GM19372 (cell line): ENCODE measurements at regions not wholly inside any gene's neighbourhood (a gene's known extent, or its start where the extent isn't known, plus 50 kb on each side); places are given as distances from the start of the nearest gene placed in this dataset.
"Not testable (repeated sequence)": the region's sequence is repeated elsewhere in the genome, so short reads cannot be mapped to it uniquely, and the experiment has no call there.

Source experiments
- ATAC-seq: cut with Tn5 transposase; IDR thresholded peaks from one replicate; pipeline ENCODE4 v1.9.1; 2021; ENCODE audit warnings: mild to moderate bottlenecking, low read depth, moderate library complexity; ENCODE audit not compliant: unreplicated experiment

DNA sequence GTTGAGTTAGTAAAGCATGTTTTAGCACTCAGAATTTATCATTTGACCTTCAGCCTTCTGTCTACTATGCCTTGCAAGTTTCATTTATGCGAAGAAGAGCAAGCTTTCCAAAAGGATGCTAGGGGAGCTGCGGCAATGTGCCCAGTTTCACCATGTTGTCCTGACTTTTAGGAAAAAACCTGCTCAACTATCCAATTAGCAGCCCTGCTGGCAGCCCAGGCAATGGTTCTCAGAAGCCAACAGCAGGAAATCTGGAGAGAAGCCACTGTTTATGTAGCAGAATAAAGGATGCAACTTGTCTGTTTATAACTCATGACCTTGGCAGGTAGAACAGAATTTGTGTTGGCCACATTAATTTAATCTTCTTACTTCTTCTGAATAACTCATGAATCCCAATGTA is 230.8 kb downstream of the ABCC12 start:
- no peak for ATAC-seq

DNA sequence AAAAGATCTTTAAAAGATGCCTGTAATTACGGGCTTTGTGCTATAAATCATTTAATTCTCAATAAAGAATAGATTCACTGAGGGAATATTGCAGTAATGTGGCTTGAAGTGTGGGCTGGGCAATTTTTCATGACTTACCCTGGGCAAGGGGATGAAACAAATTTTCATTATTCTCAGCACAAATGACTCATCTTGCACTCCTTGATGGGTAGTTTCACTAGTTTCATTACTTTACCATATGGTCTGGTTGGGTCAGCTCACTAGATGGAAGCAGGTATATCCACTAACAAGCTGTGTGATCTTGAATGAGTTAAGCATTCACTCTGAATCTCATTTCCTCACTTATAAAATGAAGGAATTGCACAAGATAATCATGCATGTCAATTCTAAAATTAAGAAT is 234.3 kb downstream of the ABCC12 start:
- no peak for ATAC-seq

DNA sequence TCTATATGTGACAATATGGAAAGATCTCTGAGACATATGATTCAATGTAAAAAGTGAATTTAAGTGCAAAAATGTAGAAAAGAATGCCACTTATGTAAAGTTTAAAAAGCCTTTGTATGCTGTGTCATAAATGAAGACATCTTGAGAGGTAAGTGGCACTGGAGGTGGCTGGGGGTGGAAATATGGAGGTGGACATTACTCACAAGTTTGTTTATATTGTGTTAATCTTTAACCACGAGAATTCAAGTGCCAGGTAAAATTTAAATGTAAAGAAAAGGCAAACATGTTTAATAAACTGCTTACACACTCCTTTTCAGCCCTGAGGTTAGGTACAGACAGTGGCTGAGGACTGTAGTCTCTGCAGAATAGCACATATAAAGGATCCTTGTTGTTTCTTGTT is 235.1 kb downstream of the ABCC12 start:
- no peak for ATAC-seq

DNA sequence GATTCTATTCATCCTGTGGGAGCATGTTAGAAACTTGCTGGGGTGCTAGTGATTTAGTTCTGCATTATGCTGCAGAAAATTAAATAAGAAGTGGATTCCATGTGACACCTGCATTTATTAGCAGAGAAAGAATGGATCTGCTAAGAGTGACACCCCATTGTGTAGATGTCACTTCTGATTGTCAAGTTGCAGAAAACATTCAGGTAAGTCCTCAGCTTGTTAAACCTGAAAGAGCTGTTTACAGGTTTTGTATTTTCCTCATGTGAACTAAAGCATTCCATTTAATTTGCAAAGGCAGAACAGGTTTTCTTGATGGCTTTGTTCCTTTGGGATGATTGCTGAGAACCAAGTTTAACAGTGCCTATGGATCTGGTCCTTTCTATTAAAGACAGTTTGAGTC is 238.7 kb downstream of the ABCC12 start:
- no peak for ATAC-seq

DNA sequence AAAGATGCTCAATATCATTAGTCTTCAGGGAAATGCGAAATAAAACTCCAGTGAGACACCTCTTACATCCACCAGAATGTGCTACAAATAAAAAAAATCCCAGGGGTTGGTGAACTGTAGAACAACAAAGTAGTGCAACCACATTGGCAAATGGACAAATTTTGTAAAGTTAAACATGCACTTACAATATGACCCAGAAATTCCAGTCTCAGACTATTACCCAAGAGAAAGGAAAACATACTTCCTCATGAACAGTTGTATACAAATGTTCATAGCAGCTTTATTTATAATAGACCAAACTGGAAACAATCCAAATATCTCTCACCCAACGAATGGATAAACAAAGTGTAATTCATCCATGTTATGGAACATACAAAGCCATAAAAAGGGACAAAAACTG is 239.5 kb downstream of the ABCC12 start:
- no peak for ATAC-seq

DNA sequence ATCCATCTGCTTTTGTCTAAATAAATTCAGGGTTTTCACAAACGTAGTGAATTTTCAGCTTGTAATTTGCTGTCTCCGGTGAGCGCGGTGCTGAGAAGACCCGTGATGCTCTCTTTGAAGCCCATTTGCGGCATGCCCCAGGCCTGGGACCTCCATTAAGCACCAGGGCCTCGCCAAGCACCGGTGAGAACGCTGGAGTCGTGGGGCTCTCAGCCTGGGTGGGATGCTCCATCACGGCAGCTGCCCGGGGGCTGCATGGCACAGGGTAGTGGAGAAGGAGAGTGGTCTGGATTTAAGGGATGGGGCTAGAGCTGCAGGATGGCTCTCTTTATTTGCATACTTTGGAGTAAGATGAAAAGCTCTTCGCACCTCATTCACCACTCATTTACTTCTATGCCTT is 248.7 kb downstream of the ABCC12 start:
- ATAC-seq, result no peak

DNA sequence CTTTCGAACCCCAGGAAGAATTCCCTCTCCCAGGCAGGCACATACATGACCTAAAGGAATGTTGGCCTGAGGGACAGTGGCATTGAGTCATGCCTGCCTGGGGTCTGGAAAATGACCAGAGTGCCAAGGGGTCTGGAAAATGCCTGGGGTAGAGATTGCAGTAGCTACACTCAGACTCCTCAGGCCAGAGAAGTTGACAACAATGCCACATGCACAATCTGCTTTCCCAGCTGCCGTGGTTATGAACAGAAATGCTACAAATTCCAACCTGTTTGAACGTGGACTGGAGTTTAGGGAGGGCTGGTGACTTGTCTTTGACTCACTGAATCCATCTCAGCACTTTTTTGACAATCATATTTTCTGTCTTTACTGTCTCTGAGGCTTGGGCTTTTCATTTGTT is 250.0 kb downstream of the ABCC12 start:
- ATAC-seq, result no peak

DNA sequence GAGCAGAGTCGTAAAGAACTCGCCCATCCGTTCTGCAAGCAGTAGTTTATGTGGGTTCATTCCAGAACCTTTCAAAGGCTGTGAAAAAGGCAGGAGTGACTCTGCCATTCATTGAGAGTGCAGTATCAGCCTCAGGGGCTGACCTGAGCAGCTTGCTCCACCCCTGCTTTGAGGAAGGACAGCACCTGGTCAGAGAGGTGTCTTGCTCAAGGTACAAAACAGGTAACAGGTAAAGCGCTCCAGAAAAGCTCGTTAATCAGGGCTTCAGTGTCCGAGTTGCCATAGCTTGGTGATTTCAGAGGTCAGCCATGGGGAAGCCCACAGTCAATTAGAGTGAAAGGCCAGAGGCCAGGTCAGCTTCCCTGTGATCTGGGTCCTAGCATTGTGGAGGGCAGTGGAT is 251.1 kb downstream of the ABCC12 start:
- no peak for ATAC-seq

DNA sequence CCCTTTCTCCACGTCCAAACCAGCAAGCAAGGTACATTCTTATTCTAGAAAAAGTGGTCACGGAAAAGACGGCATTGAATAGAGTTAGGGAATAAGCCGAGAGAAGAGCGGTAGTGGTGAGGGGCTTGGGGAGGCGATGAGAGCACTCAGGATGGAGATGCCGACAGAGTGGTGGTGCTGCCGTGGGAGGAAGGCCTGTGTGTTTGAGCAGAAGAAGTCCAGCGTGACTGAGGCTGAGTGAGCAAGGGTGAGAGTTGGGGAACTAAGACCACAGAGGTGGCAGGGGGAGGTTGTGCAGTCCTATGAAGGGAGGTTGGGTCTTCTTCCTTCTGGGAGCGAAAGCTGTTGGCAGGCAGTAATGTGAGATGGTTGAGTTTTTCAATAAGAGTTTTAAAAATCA is 252.3 kb downstream of the ABCC12 start:
- no peak for ATAC-seq

DNA sequence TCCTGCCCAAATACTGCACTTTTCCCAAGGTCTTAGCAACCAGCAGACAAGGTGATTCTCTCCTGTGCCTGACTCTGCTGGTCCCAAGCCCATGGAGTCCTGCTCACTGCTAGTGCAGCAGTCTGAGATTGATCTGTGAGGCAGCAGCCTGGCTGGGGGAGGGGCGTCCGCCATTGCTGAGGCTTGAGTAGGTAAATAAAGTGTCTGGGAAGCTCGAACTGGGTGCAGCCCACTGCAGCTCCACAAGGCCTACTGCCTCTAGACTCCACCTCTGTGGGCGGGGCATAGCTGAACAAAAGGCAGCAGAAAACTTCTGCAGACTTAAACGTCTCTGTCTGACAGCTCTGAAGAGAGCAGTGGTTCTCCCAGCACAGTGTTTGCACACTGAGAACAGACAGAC is 258.7 kb downstream of the ABCC12 start:
- ATAC-seq, result not testable (repeated sequence)

DNA sequence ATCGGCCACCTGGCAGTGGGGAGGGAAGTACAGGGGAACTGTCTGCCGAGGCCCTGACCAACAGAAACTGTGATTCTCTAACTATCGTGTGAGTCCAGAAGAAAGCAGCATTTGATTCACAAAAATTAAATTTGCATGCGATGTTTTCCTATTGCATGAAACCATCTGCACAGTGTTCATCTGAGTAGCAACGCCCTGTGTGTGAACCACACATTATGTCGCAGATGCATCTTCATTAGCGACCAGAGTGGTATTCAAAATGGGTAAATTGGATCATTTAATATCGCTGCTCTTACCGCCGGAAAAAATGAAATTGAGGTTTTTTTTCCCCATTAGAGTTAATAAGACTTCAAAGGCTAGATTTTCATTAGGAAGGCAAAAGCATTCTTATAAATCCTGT is 260.6 kb downstream of the ABCC12 start:
- ATAC-seq, result no peak

DNA sequence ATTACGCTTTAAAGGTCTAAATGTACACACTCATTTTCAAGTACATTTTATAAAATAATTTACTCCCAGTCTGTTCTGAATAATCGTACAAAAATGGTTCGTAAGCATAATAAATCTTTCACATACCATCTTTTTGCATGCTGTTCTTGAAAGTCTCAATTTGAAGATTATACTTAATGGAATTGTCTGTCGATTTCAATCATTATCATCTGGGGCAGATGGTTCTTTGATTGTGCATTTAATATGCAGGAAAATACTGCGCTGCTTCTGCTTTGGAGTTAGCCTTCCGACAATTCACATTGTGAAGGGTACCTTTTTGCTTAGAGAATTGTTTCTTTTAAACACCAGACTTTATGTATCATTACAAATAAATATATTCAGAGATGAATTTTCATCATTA is 262.8 kb downstream of the ABCC12 start:
- ATAC-seq, result no peak

DNA sequence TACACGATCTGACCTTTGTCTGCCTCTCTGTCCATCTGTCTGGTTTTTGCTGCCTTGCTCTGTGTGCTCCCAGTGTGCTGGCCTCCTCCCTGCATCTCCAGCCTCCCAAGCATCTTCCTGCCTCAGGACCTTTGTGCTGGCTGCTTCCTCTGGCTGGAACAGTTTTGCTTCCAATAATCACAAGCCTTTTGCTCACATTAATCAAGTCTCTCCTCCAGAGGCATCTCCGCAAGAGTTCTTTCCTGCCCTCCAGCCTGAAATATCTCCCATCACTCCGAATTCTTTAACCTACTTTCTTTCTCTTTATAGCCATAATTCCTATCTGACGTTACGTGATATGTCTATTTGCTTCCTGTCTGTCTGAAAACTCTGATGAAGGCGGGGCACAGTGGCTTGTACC is 267.1 kb downstream of the ABCC12 start:
- no peak for ATAC-seq

DNA sequence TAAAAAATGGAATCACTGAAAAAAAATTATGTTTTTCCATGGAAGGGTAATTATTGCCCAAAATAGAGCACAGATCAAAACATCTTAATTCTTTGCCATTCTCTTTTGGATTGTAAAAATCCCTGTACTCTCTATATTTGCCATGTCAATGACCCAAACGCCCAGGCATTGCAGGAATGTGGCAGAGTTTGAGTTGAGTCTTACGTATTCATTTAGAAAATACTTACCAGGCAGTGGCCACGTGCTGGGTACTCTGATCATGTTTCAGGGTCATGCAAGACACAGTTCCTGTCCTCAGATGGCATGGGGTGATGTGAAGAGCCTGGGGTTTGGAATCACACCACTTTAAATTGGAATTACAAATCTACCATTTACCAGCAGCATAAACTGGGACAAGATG is 267.7 kb downstream of the ABCC12 start:
- ATAC-seq, result no peak

DNA sequence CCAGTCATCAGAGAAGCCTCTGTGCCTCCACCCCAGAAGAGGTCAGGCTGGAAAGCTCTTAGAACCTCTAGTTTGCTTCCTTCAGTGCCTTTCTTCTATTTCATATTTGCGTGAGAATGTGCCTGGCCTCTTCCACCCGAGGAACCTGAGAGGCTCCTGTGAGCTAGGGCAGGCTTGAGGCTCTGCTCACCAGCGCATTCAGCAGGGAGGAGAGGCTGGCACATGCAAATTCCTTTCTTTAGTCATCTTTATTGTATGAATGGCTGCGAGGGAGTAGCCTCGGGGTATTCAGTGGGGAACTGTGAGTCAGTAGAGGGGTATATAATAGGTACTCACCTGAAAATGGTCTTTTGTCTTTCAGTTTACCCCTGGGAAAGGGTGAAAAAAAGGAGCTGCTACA is 268.3 kb downstream of the ABCC12 start:
- ATAC-seq, result no peak

DNA sequence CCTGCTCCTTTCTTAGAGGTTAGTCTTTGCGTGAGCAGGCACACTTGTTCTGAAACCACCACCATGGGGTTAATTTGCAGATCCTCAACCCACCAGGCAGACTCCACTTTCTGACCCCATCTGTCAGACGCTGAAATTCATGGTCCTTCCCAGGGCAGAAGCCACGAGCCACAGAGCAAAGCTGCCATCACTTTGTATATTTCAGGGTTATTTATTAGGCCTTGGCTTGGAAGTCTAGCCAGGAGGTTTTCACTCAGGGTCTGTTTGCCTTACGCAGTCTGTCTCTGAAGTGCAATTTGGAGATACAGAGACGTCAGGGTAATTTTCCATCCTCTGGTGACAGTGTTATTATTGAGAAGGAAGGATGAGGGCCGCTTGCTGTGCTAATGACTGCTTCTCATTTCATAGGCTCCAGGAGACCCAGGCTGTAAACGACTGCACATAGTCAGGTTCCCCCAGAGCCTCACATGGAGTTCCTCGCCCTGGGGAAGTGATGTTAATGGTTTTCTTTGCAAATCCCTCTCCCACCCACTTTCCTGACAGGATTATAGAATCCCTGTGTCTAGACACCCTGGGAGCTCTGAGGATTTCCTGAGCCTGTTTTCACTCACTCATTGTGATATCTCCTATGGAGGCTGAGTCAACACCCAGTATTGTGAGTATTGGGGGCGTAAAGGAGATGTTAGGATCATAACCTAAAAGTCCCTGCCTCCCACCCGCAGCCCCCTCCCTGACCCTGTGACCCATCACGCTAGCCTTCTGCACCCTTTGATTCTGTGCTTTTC is 269.0 kb downstream of the ABCC12 start:
- ATAC-seq, result no peak

DNA sequence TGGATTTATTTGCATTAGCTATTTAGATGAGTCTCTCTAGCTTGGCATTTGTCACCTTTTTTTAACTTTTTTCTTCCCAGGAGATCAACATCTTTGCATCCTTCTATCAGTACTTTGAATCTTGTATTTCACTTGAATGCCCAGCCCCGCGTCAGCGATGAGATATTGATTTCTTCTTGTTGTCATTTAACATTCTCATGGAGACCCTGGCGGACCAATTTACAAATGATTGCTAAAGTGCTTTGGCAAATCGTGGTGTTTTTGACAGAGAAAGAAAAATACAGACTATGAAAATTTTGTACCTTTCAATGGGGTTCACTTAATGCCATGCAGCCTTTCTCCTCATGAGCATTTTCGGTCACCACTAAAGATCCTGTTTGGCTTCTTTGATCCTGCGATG is 269.7 kb downstream of the ABCC12 start:
- no peak for ATAC-seq

DNA sequence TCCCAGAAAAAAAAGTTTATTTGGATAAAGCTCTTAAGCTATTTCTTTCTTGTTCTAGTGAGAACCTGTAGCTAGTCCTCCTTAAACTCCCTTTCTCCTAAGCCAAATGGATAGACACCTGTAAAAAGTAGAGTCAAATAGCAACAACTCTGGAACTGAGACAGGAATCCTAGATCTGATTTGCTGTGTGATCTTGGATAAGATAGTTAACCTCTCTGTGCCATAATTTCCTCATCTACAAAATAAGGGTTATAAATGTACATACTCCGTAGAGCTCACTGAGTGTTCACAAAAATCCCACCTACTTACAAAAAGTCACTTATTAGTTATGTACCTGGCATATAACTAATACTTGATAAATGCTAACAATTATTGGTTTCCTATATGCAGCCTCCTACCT is 270.3 kb downstream of the ABCC12 start:
- ATAC-seq, result no peak

DNA sequence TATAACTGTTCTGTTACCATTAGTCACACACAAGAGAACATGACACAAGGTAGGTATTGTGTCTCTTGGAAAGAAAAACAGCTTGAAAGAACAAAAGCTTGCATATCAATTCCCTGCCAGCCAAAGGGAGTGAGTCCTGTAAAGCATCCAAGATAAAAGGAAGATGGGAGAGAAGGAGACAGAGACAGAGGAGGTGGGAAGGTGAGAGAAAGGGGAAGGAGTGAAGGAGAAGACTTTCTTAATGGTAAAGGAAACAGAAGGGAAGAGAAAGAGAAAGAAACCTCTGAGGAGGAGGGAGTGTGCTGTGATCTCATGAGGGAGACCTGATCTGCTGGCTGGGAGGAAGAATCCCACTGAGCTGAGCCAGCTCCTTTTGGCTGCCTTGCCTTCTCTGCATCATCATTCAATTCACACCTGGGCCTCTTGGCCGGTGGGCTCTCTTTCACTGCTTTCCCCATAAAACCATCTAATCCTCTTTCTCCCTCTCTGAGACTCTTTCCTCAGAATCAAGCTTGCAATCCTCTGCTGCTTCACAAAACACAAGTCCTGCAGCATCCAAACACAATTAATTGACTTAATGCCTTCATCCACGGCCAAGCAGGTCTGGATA is 271.6 kb downstream of the ABCC12 start:
- no peak for ATAC-seq

DNA sequence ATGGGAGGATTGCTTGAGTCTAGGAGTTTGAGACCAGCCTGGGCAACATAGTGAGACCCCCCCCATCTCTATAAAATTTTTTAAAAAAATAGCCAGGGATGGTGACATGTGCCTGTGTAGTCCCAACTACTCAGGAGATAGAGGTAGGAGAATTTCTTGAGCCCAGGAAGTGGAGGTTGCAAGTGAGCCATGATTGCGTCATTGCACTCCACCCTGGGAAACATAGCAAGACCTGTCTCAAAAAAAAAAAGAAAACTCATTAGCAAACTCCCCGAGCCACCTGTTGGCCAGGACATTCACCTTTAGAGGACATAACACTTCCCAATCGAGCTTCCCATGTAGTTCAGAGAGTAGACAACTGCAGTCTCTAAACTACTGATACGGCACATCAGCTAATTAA is 274.2 kb downstream of the ABCC12 start:
- no peak for ATAC-seq

DNA sequence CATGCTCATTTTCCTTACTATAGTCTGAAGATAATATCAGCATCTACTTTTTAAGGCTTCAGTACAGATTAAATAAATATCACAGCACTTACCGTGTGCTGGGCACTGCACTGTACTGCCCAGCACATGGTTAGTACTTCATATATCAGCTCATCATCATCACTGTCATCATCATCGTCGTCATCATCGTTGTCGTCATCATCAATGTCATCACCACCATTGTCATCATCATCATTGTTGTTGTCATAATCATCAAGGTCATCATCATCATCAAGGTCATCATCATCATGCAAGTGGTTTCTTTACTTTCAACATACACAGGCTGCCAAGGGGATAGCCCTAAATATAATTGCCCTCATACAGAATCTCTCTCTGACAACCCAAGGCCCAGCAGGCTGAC is 275.1 kb downstream of the ABCC12 start:
- no peak for ATAC-seq

DNA sequence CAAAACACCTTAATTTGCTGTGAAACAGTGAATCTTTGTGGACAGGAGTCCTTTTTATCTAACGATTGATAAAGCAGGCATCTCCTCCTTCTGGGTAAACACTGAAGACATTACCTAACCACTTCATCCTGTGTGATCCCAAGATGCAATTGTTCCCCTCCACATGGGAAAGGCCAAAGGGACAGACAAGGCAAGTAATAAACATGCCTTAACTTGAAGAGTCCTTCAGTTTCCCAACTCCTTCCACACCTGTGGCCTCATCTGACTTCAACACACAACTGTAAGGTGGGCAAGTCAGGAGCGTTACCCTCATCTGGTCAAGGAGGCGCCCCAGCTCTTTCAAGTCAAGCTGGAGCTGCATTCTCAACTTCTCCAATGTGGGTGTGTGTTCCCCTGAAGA is 278.6 kb downstream of the ABCC12 start:
- ATAC-seq, result no peak

DNA sequence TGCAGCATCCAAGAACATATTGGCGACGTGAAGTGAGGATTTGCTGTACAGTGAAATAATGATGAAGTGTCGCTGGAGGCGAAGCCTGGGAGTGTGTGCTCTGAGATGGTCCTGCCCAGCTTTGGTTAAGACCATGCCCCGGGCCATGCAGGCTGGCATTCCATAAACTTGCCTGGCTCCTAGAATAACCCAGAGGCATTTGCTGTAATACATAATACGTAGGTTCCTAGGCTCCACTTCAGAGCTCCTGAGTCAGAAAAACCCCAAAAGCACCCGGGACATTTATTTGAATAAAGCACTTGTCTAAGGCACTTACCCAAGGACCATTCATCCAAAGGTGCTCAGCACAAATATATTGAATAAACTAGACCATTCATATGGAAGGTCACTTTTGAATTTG is 279.3 kb downstream of the ABCC12 start:
- ATAC-seq, result no peak
